Fibroblast of peridontal ligament (primary cell): ENCODE measurements at regions not wholly inside any gene's neighbourhood (a gene's known extent, or its start where the extent isn't known, plus 50 kb on each side); places are given as distances from the start of the nearest gene placed in this dataset.
"Not testable (repeated sequence)": the region's sequence is repeated elsewhere in the genome, so short reads cannot be mapped to it uniquely, and the experiment has no call there.

Source experiments
- DNase-seq: peaks from one replicate; pipeline ENCODE4 v3.0.0-alpha.2; 2010; ENCODE audit errors: extremely low read depth

- peak; percentile 93 for DNase-seq
These were observed 108.3 kb upstream of the ARSJ start for GRCh38 chr4:114087596-114088230.

GRCh38 chr4:114088481-114088880 is 109.0 kb upstream of the ARSJ start:
- DNase-seq = no peak

GRCh38 chr4:114091546-114091945 is 112.1 kb upstream of the ARSJ start:
- DNase-seq = peak; percentile 23

GRCh38 chr4:114093221-114093715 is 113.8 kb upstream of the ARSJ start:
- DNase-seq = no peak

GRCh38 chr4:114100288-114101031 is 121.0 kb upstream of the ARSJ start:
- DNase-seq = no peak

- DNase-seq = peak; percentile 23
These were observed 124.5 kb upstream of the ARSJ start for GRCh38 chr4:114103908-114104307.

- peak; percentile 27 for DNase-seq
These were observed 129.4 kb upstream of the ARSJ start for GRCh38 chr4:114108869-114109268.

- DNase-seq = no peak
These were observed 130.3 kb upstream of the ARSJ start for GRCh38 chr4:114109776-114110175.

GRCh38 chr4:114115526-114115925 is 136.1 kb upstream of the ARSJ start:
- no peak for DNase-seq

GRCh38 chr4:114116861-114117260 is 137.4 kb upstream of the ARSJ start:
- DNase-seq = no peak

GRCh38 chr4:114121221-114121620 is 141.8 kb upstream of the ARSJ start:
- no peak for DNase-seq

GRCh38 chr4:114132199-114132598 is 152.8 kb upstream of the ARSJ start:
- no peak for DNase-seq

GRCh38 chr4:114132830-114133229 is 153.4 kb upstream of the ARSJ start:
- no peak for DNase-seq

GRCh38 chr4:114136069-114136468 is 156.6 kb upstream of the ARSJ start:
- DNase-seq = peak; percentile 31

GRCh38 chr4:114137984-114138383 is 158.5 kb upstream of the ARSJ start:
- peak; percentile 23 for DNase-seq

GRCh38 chr4:114146947-114147618 is 167.6 kb upstream of the ARSJ start:
- DNase-seq = no peak

- DNase-seq = not testable (repeated sequence)
These were observed 168.3 kb upstream of the ARSJ start for GRCh38 chr4:114147619-114148208.

- DNase-seq = not testable (repeated sequence)
These were observed 169.1 kb upstream of the ARSJ start for GRCh38 chr4:114148372-114149070.

- peak; percentile 69 for DNase-seq
These were observed 176.9 kb upstream of the ARSJ start for GRCh38 chr4:114156371-114156770.

- no peak for DNase-seq
These were observed 182.4 kb upstream of the ARSJ start for GRCh38 chr4:114161809-114162208.

- no peak for DNase-seq
These were observed 183.6 kb upstream of the ARSJ start for GRCh38 chr4:114163051-114163450.

GRCh38 chr4:114173968-114174367 is 194.5 kb upstream of the ARSJ start:
- no peak for DNase-seq
